ENCODE measurements at regions not wholly inside any gene's neighbourhood (a gene's known extent, or its start where the extent isn't known, plus 50 kb on each side); places are given as distances from the start of the nearest gene placed in this dataset.

DNA sequence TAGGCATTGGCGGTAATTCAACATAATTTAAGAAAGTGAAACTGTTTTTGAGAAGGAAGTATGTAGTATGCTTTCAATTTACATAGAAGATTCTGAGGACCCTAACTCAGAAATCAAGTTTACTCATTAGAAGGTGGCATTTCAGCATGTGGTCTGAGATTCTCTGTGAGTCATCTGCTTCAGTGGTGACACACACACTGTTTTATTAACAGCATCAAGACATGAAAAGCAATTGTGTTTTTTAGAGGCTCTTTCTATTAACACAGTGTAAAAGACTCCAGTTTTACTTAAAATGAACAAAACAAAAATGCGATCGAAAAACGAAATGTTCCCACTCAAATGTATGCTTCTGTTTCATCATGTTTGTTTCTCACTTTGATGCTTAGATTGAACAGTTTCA, 802.1 kb upstream of the SLITRK6 start:
- TF ChIP-seq, protein P1, sequence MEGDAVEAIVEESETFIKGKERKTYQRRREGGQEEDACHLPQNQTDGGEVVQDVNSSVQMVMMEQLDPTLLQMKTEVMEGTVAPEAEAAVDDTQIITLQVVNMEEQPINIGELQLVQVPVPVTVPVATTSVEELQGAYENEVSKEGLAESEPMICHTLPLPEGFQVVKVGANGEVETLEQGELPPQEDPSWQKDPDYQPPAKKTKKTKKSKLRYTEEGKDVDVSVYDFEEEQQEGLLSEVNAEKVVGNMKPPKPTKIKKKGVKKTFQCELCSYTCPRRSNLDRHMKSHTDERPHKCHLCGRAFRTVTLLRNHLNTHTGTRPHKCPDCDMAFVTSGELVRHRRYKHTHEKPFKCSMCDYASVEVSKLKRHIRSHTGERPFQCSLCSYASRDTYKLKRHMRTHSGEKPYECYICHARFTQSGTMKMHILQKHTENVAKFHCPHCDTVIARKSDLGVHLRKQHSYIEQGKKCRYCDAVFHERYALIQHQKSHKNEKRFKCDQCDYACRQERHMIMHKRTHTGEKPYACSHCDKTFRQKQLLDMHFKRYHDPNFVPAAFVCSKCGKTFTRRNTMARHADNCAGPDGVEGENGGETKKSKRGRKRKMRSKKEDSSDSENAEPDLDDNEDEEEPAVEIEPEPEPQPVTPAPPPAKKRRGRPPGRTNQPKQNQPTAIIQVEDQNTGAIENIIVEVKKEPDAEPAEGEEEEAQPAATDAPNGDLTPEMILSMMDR (IDR thresholded peaks at IDR 0.05 in 4 of 5, conservative IDR thresholded peaks at IDR 0.05 in 1 of 5), result no peak
- no peak for TF ChIP-seq POLR2A (IDR thresholded peaks at IDR 0.05)

Measured in gastrocnemius medialis (tissue), 4 donors.